ENCODE measurements at regions not wholly inside any gene's neighbourhood (a gene's known extent, or its start where the extent isn't known, plus 50 kb on each side); places are given as distances from the start of the nearest gene placed in this dataset.

DNA sequence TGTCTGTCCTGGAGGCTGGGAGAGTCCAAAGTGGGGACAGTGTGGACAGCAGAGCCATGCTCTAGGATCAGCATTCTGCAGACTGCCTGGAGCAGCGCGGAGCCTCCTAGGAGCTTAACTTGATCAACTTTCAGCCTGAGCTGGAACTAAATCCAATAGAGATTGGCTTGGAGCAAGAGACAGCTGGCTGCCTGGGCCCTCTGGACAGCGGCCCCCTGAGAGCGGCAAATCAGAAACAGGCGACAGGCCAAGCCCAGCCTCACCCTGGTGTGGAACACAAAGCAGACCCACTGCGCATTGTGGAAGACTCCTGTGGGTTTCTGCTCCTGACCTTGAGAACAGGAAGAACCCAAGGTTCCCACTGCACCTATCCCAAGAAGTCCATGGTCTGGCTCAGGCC is 462.2 kb downstream of the TSHZ3 start:
- TF ChIP-seq, protein P1, sequence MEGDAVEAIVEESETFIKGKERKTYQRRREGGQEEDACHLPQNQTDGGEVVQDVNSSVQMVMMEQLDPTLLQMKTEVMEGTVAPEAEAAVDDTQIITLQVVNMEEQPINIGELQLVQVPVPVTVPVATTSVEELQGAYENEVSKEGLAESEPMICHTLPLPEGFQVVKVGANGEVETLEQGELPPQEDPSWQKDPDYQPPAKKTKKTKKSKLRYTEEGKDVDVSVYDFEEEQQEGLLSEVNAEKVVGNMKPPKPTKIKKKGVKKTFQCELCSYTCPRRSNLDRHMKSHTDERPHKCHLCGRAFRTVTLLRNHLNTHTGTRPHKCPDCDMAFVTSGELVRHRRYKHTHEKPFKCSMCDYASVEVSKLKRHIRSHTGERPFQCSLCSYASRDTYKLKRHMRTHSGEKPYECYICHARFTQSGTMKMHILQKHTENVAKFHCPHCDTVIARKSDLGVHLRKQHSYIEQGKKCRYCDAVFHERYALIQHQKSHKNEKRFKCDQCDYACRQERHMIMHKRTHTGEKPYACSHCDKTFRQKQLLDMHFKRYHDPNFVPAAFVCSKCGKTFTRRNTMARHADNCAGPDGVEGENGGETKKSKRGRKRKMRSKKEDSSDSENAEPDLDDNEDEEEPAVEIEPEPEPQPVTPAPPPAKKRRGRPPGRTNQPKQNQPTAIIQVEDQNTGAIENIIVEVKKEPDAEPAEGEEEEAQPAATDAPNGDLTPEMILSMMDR (IDR thresholded peaks at IDR 0.05) = no peak
- no peak for TF ChIP-seq POLR2AphosphoS5 (IDR thresholded peaks at IDR 0.05)
